Eye (tissue), 1 donor: ENCODE measurements at regions not wholly inside any gene's neighbourhood (a gene's known extent, or its start where the extent isn't known, plus 50 kb on each side); places are given as distances from the start of the nearest gene placed in this dataset.

Experiments
- DNase-seq: peaks from one replicate; pipeline ENCODE4 v3.0.0-alpha.2; 2015

DNA sequence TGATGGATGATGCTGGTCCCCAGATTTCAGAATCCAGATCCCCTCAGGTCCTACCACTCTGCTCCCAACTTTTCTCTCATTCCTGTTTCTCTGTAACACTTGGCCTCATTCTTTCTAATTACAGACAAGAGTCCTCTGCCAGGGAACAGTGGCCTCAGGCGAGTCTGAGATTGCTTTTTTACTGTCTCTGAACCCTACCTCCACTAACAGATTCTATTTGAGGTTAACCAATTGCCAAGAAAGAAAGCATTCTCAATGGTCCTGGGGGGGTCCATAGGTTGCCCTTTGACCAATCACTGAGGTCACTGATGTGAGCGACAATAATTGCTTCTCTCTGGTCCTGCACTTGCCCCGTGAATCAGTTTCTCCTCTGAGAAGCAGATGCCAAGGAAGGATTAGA, 145.2 kb upstream of the TMEM108 start:
- no peak for DNase-seq

DNA sequence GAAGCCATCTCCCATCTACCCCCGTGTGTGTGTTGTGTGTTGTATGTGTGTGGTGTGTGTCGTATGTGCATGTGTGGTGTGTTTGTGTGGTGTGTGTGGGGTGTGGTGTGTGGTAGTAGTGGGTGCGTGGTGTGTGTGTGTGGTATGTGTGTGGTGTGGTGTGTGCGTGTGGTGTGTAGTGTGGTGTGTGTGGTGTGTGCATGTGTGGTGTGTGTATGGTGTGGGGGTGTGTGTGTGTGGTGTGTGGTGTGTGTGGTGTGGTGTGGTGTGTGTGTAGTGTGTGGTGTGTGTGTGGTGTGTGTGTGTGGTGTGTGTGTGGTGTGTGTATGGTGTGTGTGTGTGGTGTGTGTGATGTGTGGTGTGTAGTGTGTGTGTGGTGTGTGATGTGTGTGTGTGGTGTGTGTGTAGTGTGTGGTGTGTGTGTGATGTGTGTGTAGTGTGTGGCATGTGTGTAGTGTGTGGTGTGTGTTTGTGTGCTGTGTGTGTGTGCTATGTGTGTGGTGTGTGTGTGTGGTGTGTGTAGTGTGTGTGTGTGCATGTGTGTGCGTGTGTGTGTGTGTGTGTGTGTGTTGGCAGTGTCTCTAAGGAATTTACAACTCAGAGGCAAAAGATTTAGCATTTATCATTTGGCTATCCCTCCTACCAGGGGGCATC, 156.3 kb upstream of the TMEM108 start:
- no peak for DNase-seq

DNA sequence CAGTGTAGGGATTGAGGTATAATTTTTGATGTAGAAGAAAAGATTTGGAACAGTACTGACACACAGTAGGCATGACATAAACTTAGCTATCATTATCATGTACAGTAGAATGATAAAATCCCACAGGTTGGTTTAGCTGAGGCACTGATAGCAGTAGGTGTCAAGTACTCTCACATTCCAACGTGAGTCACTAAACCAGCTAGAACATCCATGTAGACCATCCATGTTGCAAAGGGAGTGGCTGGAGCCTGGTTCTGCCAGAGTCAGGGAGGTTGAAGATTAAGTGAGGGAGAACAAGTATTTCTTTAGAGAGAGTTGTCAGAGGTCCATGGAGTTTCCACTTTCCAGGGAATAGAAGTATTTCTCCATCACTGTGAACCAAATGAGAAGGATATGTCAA, 157.2 kb upstream of the TMEM108 start:
- DNase-seq: no peak

DNA sequence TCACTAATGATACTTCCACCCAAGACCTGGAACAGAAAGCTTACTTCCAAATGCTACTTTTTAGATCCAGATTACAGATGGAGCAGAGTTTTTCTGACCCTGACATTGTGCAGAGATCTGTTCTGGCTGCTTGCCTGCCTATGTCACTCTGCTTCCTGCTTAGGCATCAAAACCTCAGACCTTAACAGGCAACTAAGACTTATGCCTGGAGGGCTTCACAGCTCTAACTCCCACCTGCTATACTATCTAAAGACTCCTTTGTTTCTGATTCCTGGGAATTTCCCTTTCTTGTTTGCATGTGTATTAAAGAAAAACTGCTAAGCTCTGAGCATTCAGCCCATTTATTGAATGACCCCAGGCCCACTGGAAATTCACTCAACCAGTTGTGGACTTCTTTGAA, 157.4 kb upstream of the NPHP3 start:
- no peak for DNase-seq

DNA sequence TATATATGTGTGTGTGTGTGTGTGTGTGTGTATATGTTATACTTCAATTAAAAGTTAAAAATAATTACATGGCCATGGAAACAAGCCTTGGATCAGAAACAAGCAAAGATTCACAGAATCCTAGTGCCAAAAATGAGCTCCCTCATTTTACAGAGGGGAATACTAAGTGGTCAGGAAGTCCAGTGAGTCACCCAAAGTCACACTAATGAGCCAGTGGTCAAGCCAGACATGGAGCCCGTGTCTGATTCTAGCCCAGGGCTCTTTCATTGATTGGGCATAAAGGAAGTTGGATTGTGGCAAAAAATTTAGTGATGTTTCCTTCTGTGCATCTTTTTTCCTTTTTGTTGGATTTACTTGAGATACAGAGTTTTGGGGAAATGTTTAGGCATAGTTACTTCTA, 152.5 kb upstream of the NPHP3 start:
- no peak for DNase-seq

DNA sequence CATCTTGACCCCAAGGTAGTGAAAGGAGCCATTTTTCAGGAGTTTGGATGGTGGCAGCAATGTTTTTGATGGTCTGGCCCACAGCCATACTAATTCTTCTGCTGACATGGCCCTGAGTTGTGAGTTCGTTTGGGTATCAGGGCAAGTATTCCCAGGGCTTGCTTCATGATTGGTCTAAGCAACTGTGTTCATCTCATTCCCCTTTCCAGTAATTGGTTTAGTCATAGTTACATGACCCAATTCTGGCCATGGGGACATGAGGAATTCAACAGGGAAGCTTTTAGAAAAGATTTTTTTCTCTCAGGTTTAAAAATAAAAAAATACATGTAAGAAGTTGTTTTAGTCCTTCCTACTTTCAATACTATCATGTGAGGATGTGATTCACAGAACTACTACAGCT, 150.5 kb upstream of the NPHP3 start:
- peak; percentile 27 for DNase-seq

DNA sequence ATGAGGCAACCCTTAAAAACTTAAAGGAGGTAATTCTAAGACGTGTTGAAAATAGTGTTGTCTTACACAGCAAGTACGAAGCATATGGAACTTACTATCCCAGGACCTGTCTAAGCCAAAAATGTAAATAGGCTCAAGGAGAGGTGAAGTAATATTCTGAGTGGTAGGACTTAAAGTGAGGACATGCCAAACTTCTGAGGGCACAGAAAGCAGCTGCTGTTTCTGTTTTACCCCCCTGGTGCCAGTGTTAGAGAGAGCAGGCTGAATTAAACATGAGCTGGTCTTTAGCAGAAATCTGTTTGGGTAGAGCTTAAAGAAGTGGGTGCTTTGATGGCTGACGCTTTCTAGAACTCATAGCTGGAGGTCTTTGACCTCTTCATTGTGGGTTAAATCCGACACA, 149.7 kb upstream of the NPHP3 start:
- DNase-seq: no peak

DNA sequence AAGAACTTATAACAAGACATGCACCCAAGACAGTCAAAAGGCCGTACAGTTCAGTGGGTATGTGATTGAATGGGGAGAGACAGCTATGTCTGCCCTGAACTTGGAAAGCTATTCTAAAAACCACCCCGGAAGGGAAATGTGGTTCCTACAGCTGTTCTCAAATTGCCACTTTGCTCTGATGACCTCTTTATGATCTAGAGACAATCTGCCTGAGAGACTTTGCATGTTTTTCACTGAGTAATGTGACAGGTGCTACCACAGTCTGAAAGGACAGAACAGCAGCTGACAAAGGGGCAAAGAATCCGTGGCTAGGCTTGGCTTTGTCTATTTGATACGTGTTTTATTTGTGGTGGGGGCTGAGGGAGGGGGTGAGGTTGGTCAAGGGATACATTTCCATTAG, 148.3 kb upstream of the NPHP3 start:
- DNase-seq: peak; percentile 93

DNA sequence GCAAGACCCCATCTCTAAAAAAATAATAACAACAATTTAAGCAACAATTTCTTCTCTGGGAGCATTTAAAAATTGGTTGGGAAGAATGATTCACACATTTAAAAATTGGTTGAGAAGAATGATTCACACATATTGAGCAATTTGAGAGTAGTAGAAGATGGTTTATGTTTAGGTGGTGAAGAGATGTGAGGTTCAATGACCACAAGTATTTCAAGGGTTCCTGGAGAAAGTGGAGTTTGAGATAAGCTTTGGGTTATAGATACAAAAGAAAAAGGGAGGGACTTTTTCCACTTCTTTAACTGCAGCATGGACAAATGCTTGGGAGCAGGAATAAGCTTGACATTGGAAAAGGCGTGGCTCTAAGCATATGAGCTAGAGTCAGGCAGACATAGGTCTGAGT, 145.7 kb upstream of the NPHP3 start:
- DNase-seq: no peak

DNA sequence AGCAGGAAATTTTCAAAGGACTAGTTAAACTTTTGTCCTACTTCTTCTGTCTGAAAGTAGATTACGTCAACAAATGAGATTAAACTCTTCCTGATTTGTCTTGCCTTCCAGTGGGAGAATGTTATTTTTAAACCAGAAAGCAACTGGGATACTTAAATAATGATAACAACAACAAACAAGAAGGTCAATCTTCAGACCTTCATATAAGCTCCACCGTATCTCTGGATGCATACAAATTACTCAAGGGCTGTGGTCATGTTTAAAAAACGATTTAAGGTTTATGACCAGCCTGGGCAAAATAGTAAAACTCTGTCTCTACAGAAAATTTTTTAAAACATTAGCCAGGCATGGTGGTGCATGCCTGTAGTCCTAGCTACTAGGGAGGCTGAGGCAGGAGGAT, 145.3 kb upstream of the NPHP3 start:
- DNase-seq: no peak

DNA sequence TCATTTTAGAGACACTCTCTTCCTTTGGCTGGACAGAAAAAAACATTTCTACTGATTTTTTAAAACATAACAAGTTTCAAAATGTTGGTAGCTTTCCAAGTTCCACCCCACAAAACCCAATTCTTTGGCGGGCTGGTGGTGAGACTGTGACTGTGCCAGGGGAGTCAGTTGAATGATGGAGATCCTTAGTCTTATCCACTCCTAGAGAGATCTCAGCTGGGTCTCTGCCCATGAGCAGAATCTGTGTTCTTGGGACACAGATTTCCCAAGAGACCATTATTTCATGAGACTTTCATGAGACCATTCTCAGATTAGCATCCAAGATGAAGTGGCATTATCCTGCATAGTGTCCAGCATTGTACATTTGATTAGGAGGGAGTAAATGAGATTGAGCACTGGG, 135.1 kb upstream of the NPHP3 start:
- DNase-seq: no peak

DNA sequence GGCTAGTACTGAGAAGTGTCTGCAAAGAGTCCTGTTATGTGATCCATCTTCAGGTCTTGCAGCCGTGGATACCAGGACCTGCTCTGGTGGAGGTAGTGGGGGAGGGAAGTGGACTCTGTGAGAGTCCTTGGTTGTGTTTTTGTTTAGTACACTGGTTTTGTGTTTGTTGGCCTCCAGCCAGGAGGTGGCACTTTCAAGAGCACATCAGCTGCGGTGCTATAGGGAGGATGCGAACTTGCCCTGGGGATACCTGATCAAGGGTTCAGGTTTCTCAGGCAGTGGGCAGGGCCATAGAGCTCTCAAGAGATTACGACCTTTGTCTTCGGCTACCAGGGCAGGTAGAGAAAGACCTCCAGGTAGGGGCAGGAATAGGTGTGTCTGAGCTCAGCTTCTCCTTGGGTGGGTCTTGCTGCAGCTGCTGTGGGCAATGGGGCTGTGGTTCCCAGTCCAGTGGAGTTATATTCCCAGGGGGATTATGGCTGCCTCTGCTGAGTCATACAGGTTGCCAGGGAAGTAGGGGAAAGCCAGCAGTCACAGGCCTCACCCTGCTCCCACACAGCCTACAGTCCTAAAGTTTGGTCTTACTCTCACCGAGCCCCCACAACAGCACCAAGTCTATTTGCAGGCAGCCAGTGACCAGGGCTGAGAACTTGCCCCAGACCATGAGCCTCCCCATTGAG, 132.8 kb upstream of the NPHP3 start:
- DNase-seq: no peak

DNA sequence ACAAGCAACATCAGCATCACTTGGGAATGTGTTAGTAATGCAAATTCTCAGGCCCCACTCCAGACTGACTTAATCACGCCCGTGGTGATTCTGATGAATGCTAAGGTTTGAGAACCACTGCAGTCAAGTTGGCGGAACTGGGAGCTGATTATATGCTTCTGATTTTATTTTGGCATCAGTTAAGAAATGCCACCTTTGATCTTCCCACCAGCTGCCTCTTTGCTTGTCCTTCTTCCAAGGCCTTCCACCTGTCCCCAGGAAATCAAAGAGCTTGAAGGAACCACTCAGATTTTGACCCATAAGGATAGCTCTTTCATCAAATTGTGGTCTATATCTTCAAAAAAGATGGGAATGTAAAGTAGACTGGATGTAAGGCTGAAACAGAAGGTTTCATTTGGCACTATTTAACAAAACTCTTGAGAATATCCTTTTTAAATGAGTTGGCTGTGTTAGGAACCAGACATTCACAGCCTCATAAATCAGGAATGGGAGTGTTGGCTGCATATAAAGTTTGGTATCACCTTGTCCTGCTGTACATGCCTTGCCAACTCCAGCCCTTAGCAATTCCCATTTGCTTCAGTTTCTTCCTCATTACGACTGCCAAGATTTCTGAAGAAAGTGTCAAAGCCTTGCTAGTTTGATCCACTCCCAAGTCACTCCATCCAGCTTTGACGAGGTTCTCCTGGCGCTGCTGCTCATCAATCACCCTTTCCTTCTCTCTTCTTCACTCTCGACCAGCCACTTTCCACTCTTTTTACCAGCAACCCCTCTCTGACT, 125.8 kb upstream of the NPHP3 start:
- no peak for DNase-seq

DNA sequence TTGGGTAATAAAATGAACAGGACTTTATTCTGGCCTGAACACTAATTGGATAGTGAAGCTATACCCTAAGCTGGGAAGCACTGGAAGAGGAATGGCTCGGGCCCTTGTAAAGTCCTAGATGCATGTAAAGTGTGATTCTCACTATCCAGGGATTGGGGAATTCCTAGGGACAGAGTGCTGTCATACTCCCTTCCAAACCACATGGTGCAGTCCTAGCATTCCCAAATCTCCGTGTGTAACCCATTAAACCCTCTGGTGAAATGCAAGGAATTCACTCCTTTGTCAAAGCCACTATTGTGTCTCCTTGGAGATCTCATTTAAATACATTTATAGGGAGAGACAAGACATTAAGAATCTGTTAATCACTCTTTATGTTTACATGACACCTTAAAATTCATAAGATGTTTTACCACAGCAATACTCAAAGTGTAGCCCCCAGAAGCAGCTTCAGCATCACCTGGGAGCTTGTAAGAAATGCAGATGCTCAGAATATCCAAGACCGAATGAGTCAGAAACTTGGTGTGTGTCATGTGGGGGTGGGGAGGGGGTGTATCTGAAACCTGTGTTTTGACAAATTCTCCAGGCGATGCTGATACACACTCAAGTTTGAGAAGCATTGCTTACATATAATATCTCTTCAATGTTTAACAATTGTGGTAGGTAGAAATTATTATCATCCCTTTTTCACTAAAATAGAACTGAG, 121.8 kb upstream of the NPHP3 start:
- DNase-seq: no peak

DNA sequence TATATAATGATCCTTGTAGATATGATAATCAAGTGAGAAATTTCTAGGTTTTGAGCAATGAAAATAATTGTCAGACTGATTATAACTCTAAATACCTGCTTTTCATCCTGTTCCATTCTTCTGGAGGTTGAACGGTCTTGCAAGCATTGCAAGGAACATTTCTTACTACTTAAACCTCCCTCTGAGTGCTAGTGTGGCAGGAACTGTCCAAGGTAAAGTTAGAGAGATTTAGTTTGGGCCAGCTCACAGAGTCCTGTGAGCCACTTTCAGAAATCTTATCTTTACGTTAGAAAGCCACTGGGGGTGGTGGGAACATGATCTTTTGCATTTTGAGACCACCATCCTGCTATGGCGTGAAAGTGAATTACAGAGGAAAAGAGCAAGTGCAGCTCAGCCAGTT, 121.1 kb upstream of the NPHP3 start:
- no peak for DNase-seq

DNA sequence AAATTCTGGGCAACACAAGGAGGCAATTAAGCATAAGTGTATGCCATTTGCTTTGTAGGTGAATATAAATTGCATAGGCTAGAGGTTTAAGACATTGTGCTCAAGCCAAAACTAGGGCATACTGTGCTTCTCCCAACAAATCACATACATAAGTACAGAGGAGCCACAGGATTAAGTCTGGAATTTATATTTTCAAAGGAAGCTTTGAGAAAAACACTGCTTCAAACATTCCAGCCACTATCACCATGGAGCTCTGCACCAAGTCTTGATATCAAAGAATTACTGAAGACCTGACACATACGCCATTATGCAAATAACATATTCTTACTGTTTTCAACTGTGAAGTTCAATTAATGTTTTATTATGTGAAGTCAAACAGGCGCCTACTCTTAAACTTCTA, 119.4 kb upstream of the NPHP3 start:
- DNase-seq: peak; percentile 7

DNA sequence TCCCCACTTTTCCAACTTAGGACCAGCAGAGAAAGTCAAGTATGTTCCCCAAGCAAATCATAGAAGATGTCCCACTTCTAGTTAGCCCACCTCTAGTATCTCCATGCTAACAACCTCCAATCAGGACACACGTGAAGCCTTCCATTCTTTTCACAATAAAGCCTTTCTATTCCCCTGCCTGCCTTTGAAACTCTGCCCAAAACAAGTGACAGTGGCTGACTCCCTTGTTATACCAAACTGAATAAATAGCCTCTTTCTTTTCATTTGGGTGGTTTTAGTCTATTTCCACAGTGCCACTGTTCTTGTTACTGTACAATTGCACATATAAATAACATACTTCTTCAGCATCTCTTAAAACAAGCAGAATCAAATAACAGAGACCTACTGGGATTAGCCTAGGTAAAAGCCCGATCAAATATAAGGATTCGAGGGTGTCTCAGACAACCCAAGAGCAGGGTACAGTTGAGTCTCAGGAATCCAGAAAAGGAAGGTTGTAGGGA, 118.0 kb upstream of the NPHP3 start:
- DNase-seq: no peak

DNA sequence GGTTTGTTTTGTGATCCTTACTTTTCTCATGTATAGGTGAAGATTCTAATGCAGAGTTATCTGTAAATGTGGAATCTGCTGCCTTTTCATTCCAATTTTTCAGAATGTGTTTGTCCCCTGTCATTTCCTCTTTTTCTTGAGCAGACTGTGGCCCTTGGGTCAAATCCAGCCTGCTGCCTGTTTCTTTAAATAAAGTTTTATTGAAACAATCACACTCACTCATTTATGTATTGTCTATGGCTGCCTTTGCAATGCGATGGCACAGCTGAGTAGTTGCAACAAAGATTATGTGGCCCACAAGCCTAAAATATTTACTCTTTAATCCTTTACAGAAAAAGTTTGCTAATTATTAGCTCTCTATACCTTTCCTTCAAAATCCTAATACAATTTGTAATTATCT, 116.3 kb upstream of the NPHP3 start:
- no peak for DNase-seq

DNA sequence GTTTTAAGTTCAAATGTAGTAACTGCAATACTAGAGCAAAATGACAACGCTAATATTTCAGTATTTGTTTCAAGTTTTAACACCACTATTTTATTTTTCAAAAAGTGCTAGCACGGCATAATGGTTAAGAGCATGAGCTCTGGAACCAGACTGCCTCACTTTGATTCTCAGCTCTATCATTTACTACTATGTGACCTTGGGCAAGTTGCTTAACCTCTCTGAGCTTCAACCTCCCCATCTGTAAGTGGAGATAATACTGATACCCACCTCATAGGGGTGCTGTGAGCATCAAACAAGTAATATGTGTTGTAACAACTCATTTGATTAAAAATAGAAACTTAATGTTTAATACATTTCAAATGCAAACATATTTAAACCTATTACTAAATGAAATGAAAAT, 115.4 kb upstream of the NPHP3 start:
- no peak for DNase-seq

DNA sequence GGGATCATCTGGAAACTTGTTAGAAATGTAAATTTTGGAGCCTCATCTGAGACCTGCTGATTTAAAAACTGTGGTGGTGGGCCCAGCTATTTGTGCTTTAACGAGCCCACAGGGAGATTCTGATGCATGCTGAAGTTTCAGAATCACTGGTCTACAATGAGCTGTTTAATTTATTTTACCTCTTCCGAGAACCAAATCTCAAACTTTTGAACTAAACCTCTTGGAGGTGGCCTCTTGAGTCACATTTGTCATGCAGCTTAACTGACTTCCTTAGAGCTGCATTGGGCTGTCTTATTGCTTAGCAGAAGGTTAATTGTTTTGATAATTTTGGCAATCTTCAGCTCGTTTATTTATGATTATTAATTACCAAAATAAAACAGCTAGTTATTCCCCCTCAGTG, 112.1 kb upstream of the NPHP3 start:
- DNase-seq: peak; percentile 1

DNA sequence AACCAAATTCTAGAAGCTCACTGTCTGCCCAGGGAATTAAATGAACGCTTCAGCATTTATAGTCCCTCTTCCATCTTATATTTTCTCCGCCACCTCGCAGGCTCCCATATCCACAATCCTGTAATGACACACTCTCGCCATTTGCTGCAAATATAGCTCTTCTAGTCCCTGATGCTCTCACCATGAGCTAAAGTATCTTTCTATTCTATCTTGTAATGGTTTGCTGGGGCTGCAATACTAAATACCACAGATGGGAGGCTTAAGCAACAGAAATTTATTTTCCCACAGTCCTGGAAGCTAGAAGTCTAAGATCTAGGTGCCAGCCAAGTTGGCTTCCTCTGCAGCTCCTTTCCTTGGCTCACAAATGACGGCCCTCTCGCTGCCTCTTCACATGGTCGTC, 106.9 kb upstream of the NPHP3 start:
- DNase-seq: no peak

DNA sequence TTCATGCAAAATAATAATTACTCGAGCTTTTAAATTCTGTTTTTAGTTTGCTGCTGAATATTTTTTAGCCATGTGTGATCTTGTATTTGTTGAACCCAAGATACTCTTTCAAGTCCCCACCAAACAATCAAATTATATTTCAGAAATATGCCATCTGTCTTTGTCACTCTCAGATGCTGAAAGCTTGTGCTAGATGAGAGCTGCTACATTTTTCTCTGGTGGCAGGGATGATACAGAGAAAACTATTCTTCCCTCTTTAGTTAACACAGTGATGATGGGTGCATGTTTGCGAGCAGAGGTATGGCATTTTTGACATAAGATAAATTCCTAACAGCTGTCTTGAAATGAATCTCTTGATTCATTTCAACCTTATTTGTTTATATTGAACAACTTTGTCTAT, 100.6 kb upstream of the NPHP3 start:
- DNase-seq: no peak

DNA sequence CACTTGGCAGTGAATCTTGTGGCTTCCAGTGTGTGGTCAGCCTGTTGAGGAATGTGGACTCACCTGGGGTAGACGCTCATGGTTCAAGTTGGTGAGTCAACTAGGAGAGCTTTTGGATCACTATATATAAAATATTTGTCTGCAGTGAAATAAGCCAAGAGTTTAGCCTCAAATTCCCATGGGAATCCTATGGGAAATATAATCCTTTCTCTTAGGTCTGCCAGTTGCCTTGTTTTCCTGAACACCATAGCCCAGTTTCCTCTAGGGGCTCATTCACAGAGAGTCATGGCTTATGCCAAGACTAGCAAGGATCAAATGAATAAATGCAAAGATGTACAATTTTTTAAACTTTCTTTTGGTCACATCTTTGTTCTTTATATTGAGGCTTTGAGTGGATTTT, 100.1 kb upstream of the NPHP3 start:
- no peak for DNase-seq

DNA sequence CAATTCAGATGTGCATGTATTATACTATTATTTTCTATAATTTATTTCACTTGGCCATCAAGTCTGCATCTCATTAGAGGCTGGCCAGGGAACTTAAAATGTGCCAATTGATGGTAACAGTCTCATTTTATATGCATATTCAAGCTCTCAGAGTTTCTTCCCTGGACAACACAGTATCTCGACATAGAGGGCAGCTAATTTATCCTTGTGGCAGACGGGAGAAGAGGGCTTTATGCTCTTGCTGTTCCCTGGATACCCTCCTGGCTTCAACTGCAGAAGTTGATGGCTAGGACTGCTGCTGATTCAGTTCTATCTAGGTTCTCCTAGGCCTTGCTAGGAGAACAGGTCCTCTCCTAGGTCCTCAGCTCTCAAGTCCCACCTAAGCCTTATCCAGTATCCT, 99.1 kb upstream of the NPHP3 start:
- DNase-seq: no peak
